Activated T-helper 2 cell treated with anti-CD3 and anti-CD28 coated beads, Interferon-gamma antibody, Interleukin-2, Interleukin-4, amounts not matched to agents 10 μg/mL and 5 μg/mL and 100 μg/mL, durations not matched to agents 14 hours and 24 hours and 36 hours (primary cell): ENCODE measurements at regions not wholly inside any gene's neighbourhood (a gene's known extent, or its start where the extent isn't known, plus 50 kb on each side); places are given as distances from the start of the nearest gene placed in this dataset.

ENCODE experiments used
- DNase-seq: peaks from one replicate; pipeline ENCODE4 v3.0.0; 2021; ENCODE audit warnings: low spot score
- H3K27ac Mint-ChIP-seq: one replicate; pipeline ENCODE4 v1.8.0; 2021; ENCODE audit warnings: mixed read lengths
- H3K27me3 Mint-ChIP-seq: one replicate; pipeline ENCODE4 v1.8.0; 2021; ENCODE audit warnings: low read depth, mixed read lengths
- H3K36me3 Mint-ChIP-seq: one replicate; pipeline ENCODE4 v1.8.0; 2021; ENCODE audit warnings: low read depth, mixed read lengths
- H3K4me1 Mint-ChIP-seq: one replicate; pipeline ENCODE4 v1.8.0; 2021; ENCODE audit warnings: low read depth, mixed read lengths
- H3K4me3 Mint-ChIP-seq: one replicate; pipeline ENCODE4 v1.8.0; 2021; ENCODE audit warnings: low read depth, mild to moderate bottlenecking, moderate library complexity, mixed read lengths
- H3K9me3 Mint-ChIP-seq: one replicate; pipeline ENCODE4 v1.8.0; 2021; ENCODE audit warnings: mixed read lengths
- intact Hi-C: fragments of 100-400 bp; cut with micrococcal nuclease; formaldehyde crosslinking; loops from one replicate; pipeline ENCODE4 v1.15.1; 2023

- H3K27me3 Mint-ChIP-seq = peaks cover 4% of the 10 kb centered on the region
- peak; percentile 6 for DNase-seq
- H3K4me1 Mint-ChIP-seq = no peaks in the 10 kb centered on the region
- H3K36me3 Mint-ChIP-seq = no peaks in the 10 kb centered on the region
- intact Hi-C loops = no loop called here
- H3K9me3 Mint-ChIP-seq = no peaks in the 10 kb centered on the region
- H3K27ac Mint-ChIP-seq = no peak overlapping the region
- no peak overlapping the region for H3K4me3 Mint-ChIP-seq
These were observed 502.9 kb downstream of the BRD1 start for GRCh38 chr22:49324527-49325491.

- Mint-ChIP-seq H3K4me3 (no peak overlapping the region), H3K36me3 (no peaks in the 10 kb centered on the region), H3K4me1 (no peaks in the 10 kb centered on the region), H3K27ac (no peak overlapping the region), H3K27me3 (peaks cover 12% of the 10 kb centered on the region), H3K9me3 (no peaks in the 10 kb centered on the region)
- intact Hi-C loops = no loop called here
- DNase-seq = peak; percentile 6
These were observed 503.8 kb downstream of the BRD1 start for GRCh38 chr22:49323751-49324415.

GRCh38 chr22:49322861-49323622 is 504.6 kb downstream of the BRD1 start:
- Mint-ChIP-seq H3K4me1 (no peaks in the 10 kb centered on the region), H3K4me3 (no peak overlapping the region), H3K9me3 (no peaks in the 10 kb centered on the region), H3K27ac (no peak overlapping the region), H3K27me3 (peaks cover 13% of the 10 kb centered on the region), H3K36me3 (no peaks in the 10 kb centered on the region)
- intact Hi-C loops = no loop called here
- no peak for DNase-seq

- no peak overlapping the region for H3K4me3 Mint-ChIP-seq
- intact Hi-C loops = no loop called here
- H3K27me3 Mint-ChIP-seq = peaks cover 13% of the 10 kb centered on the region
- H3K27ac Mint-ChIP-seq = no peak overlapping the region
- H3K9me3 Mint-ChIP-seq = no peaks in the 10 kb centered on the region
- H3K4me1 Mint-ChIP-seq = no peaks in the 10 kb centered on the region
- H3K36me3 Mint-ChIP-seq = no peaks in the 10 kb centered on the region
- no peak for DNase-seq
These were observed 505.4 kb downstream of the BRD1 start for GRCh38 chr22:49322231-49322630.

- no peaks in the 10 kb centered on the region for H3K36me3 Mint-ChIP-seq
- no peak overlapping the region for H3K27ac Mint-ChIP-seq
- no peaks in the 10 kb centered on the region for H3K9me3 Mint-ChIP-seq
- DNase-seq = peak; percentile 0
- no peak overlapping the region for H3K4me3 Mint-ChIP-seq
- H3K27me3 Mint-ChIP-seq = peaks cover 13% of the 10 kb centered on the region
- intact Hi-C loops = no loop called here
- H3K4me1 Mint-ChIP-seq = no peaks in the 10 kb centered on the region
These were observed 506.1 kb downstream of the BRD1 start for GRCh38 chr22:49321477-49322055.

- intact Hi-C loops = no loop called here
- Mint-ChIP-seq H3K27me3 (peaks cover 13% of the 10 kb centered on the region), H3K27ac (no peak overlapping the region), H3K4me3 (no peak overlapping the region), H3K4me1 (no peaks in the 10 kb centered on the region), H3K36me3 (no peaks in the 10 kb centered on the region), H3K9me3 (no peaks in the 10 kb centered on the region)
- DNase-seq = peak; percentile 4
These were observed 506.8 kb downstream of the BRD1 start for GRCh38 chr22:49320714-49321476.

- no peaks in the 10 kb centered on the region for H3K9me3 Mint-ChIP-seq
- H3K27me3 Mint-ChIP-seq = peaks cover 13% of the 10 kb centered on the region
- H3K27ac Mint-ChIP-seq = no peak overlapping the region
- intact Hi-C loops = no loop called here
- no peaks in the 10 kb centered on the region for H3K36me3 Mint-ChIP-seq
- DNase-seq = no peak
- no peaks in the 10 kb centered on the region for H3K4me1 Mint-ChIP-seq
- H3K4me3 Mint-ChIP-seq = no peak overlapping the region
These were observed 510.3 kb downstream of the BRD1 start for GRCh38 chr22:49317369-49317768.

- intact Hi-C loops = no loop called here
- Mint-ChIP-seq H3K9me3 (no peaks in the 10 kb centered on the region), H3K4me3 (no peak overlapping the region), H3K4me1 (no peaks in the 10 kb centered on the region), H3K27ac (no peak overlapping the region), H3K36me3 (no peaks in the 10 kb centered on the region), H3K27me3 (peaks cover 11% of the 10 kb centered on the region)
- DNase-seq = no peak
These were observed 515.1 kb downstream of the BRD1 start for GRCh38 chr22:49312601-49313000.

GRCh38 chr22:49310354-49310753 is 517.3 kb downstream of the BRD1 start:
- H3K36me3 Mint-ChIP-seq = no peaks in the 10 kb centered on the region
- peaks cover 11% of the 10 kb centered on the region for H3K27me3 Mint-ChIP-seq
- intact Hi-C loops = no loop called here
- DNase-seq = no peak
- no peaks in the 10 kb centered on the region for H3K9me3 Mint-ChIP-seq
- H3K27ac Mint-ChIP-seq = no peak overlapping the region
- H3K4me3 Mint-ChIP-seq = no peak overlapping the region
- no peaks in the 10 kb centered on the region for H3K4me1 Mint-ChIP-seq

- H3K4me3 Mint-ChIP-seq = no peak overlapping the region
- intact Hi-C loops = no loop called here
- no peaks in the 10 kb centered on the region for H3K36me3 Mint-ChIP-seq
- H3K27me3 Mint-ChIP-seq = peaks cover 11% of the 10 kb centered on the region
- no peaks in the 10 kb centered on the region for H3K9me3 Mint-ChIP-seq
- DNase-seq = no peak
- H3K4me1 Mint-ChIP-seq = no peaks in the 10 kb centered on the region
- H3K27ac Mint-ChIP-seq = no peak overlapping the region
These were observed 519.4 kb downstream of the BRD1 start for GRCh38 chr22:49308300-49308699.

GRCh38 chr22:49307870-49308269 is 519.8 kb downstream of the BRD1 start:
- Mint-ChIP-seq H3K36me3 (no peaks in the 10 kb centered on the region), H3K27me3 (peaks cover 11% of the 10 kb centered on the region), H3K4me1 (no peaks in the 10 kb centered on the region), H3K27ac (no peak overlapping the region), H3K4me3 (no peak overlapping the region), H3K9me3 (no peaks in the 10 kb centered on the region)
- no peak for DNase-seq
- intact Hi-C loops = no loop called here

GRCh38 chr22:49307481-49307830 is 520.2 kb downstream of the BRD1 start:
- intact Hi-C loops = no loop called here
- Mint-ChIP-seq H3K9me3 (no peaks in the 10 kb centered on the region), H3K4me3 (no peak overlapping the region), H3K27ac (no peak overlapping the region), H3K4me1 (no peaks in the 10 kb centered on the region), H3K36me3 (no peaks in the 10 kb centered on the region), H3K27me3 (peaks cover 11% of the 10 kb centered on the region)
- peak; percentile 7 for DNase-seq
